Neuronal stem cell (in vitro differentiated cells): ENCODE measurements at regions not wholly inside any gene's neighbourhood (a gene's known extent, or its start where the extent isn't known, plus 50 kb on each side); places are given as distances from the start of the nearest gene placed in this dataset.
A peak's percentile ranks its signal among the peaks of the same experiment; 100 is the strongest.

Experiments used
- DNase-seq: peaks from one replicate; pipeline ENCODE4 v3.0.0-alpha.2; 2013; ENCODE audit warnings: low spot score
- H2AFZ ChIP-seq: one replicate; pipeline ENCODE4 v1.6.1; 2013; ENCODE audit warnings: mild to moderate bottlenecking, low read length, inconsistent platforms
- H2AK5ac ChIP-seq: 2 replicates; pipeline ENCODE4 v1.6.1; 2013; ENCODE audit warnings: low read depth, mild to moderate bottlenecking, inconsistent platforms, low read length, moderate library complexity, mixed read lengths
- H2BK120ac ChIP-seq: 2 replicates; pipeline ENCODE4 v1.6.1; 2013; ENCODE audit warnings: low read depth, mild to moderate bottlenecking, inconsistent platforms, low read length, moderate library complexity, mixed read lengths
- H2BK12ac ChIP-seq: one replicate; pipeline ENCODE4 v1.6.1; 2013; ENCODE audit warnings: low read length, inconsistent platforms
- H2BK15ac ChIP-seq: 2 replicates; pipeline ENCODE4 v1.6.1; 2013; ENCODE audit warnings: mild to moderate bottlenecking, low read length, inconsistent platforms, mixed read lengths
- H2BK5ac ChIP-seq: one replicate; pipeline ENCODE4 v1.6.1; 2013; ENCODE audit warnings: inconsistent platforms, mild to moderate bottlenecking, low read length, moderate library complexity
- H3K14ac ChIP-seq: one replicate; pipeline ENCODE4 v1.6.1; 2013; ENCODE audit warnings: low read length, inconsistent platforms
- H3K18ac ChIP-seq: 2 replicates; pipeline ENCODE4 v1.6.1; 2013; ENCODE audit warnings: low read length, inconsistent platforms
- H3K23ac ChIP-seq: 2 replicates; pipeline ENCODE4 v1.6.1; 2013; ENCODE audit warnings: low read depth, mild to moderate bottlenecking, mixed read lengths, low read length, inconsistent platforms; ENCODE audit not compliant: poor library complexity
- H3K27ac ChIP-seq: replicated peaks from 3 replicates; pipeline ENCODE4 v1.5.1; 2013; ENCODE audit warnings: low read length, inconsistent platforms
- H3K27me3 ChIP-seq, 3 experiments: 2 replicates each; pipeline ENCODE4 v1.6.1; 2013; ENCODE audit warnings: low read length in 3 of 3, mild to moderate bottlenecking in 2 of 3, inconsistent platforms in 1 of 3, low read depth in 1 of 3, mixed read lengths in 1 of 3, moderate library complexity in 1 of 3; ENCODE audit not compliant: control insufficient read depth in 3 of 3, insufficient read depth in 3 of 3
- H3K36me3 ChIP-seq, 2 donors: replicated peaks in 1 of 2; 2 replicates each; pipeline ENCODE4 v1.6.1; 2013; ENCODE audit warnings: low read length in 2 of 2; ENCODE audit not compliant: control insufficient read depth in 2 of 2, insufficient read depth in 2 of 2
- H3K4ac ChIP-seq: 2 replicates; pipeline ENCODE4 v1.6.1; 2013; ENCODE audit warnings: inconsistent platforms, mild to moderate bottlenecking, low read length, moderate library complexity
- H3K4me1 ChIP-seq, 2 donors: 1 replicate in 1 of 2; 2 replicates in 1 of 2; pipeline ENCODE4 v1.6.1; 2013; ENCODE audit warnings: low read length in 2 of 2, low read depth in 1 of 2; ENCODE audit not compliant: control insufficient read depth in 2 of 2, insufficient read depth in 1 of 2
- H3K4me2 ChIP-seq: one replicate; pipeline ENCODE4 v1.6.1; 2013; ENCODE audit warnings: mild to moderate bottlenecking, low read length, inconsistent platforms; ENCODE audit not compliant: insufficient read depth, poor library complexity, severe bottlenecking
- H3K4me3 ChIP-seq, 2 donors: 2 replicates each; pipeline ENCODE4 v1.5.1; 2013; ENCODE audit warnings: low read length in 2 of 2, mild to moderate bottlenecking in 2 of 2, inconsistent platforms in 1 of 2, moderate library complexity in 1 of 2
- H3K79me1 ChIP-seq: one replicate; pipeline ENCODE4 v1.6.1; 2013; ENCODE audit warnings: low read depth, mild to moderate bottlenecking, inconsistent platforms, low read length, moderate library complexity
- H3K9ac ChIP-seq: one replicate; pipeline ENCODE4 v1.6.1; 2013; ENCODE audit warnings: mild to moderate bottlenecking, low read depth, low read length, inconsistent platforms; ENCODE audit not compliant: poor library complexity
- H3K9me3 ChIP-seq, 2 donors: replicated peaks in 1 of 2; 2 replicates each; pipeline versions ENCODE3 to v1.6.1; 2013; ENCODE audit warnings: low read length in 2 of 2, mild to moderate bottlenecking in 2 of 2, inconsistent platforms in 1 of 2, low read depth in 1 of 2, mixed read lengths in 1 of 2, moderate library complexity in 1 of 2; ENCODE audit not compliant: control insufficient read depth in 2 of 2, insufficient read depth in 1 of 2
- H4K8ac ChIP-seq: one replicate; pipeline ENCODE4 v1.6.1; 2013; ENCODE audit warnings: low read depth, mild to moderate bottlenecking, inconsistent platforms, low read length, moderate library complexity
- H4K91ac ChIP-seq: one replicate; pipeline ENCODE4 v1.6.1; 2013; ENCODE audit warnings: low read length, low read depth, mild to moderate bottlenecking, inconsistent platforms; ENCODE audit not compliant: poor library complexity
- WGBS, 2 donors: extraction: QIAGEN DNeasy Blood & Tissue Kit; methylation state at CpG; one replicate each; pipeline ENCODE4 v1.1.7; 2013; ENCODE audit warnings: missing lambda C conversion rate in 2 of 2, mixed read lengths in 1 of 2; ENCODE audit not compliant: insufficient read length in 2 of 2, insufficient replicate concordance in 1 of 2; ENCODE audit errors: extremely low coverage in 2 of 2; 5-methylcytosine and 5-hydroxymethylcytosine counted together

DNA sequence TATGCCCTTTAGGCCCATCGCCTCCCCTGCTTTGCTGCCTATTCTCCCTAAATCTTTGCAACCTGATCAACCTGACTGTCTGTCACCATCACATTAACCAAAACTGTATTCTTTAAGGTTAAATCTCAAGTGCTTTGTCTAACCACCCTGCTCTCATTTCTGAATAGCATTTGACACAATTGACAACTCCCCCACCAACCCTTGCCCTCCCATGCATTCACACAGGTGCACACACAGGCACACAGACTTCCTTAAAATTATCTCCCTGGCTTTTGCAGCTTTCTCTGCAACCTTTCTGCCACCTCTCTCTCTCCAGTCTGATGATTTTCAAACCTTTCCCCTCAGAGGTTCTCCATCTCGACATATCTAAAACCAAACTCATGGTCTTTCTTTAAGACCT lies 64.6 kb upstream of the ST8SIA3 start:
- no peak overlapping the region for H2AFZ ChIP-seq
- H3K27ac ChIP-seq: no peak overlapping the region
- no peak for DNase-seq
- no peaks in the 10 kb centered on the region for H3K36me3 ChIP-seq
- no peak overlapping the region for H2BK12ac ChIP-seq
- H2BK15ac ChIP-seq: no peak overlapping the region
- H3K9me3 ChIP-seq: peaks cover 0 to 2% of the 10 kb centered on the region in 2 donors
- no peak overlapping the region for H3K4ac ChIP-seq
- no peaks in the 10 kb centered on the region for H3K27me3 ChIP-seq
- H2BK120ac ChIP-seq: no peak overlapping the region
- H3K4me1 ChIP-seq: no peaks in the 10 kb centered on the region
- H3K23ac ChIP-seq: no peak overlapping the region
- no peak overlapping the region for H3K9ac ChIP-seq
- H4K8ac ChIP-seq: no peak overlapping the region
- H3K4me2 ChIP-seq: no peak overlapping the region
- no CpG with 5 or more reads among the region's 2 CpGs for WGBS, 2 donors
- no peak overlapping the region for H3K18ac ChIP-seq
- H4K91ac ChIP-seq: no peak overlapping the region
- no peak overlapping the region for H2AK5ac ChIP-seq
- no peaks in the 10 kb centered on the region for H3K79me1 ChIP-seq
- no peak overlapping the region for H3K14ac ChIP-seq
- no peak overlapping the region for H2BK5ac ChIP-seq
- H3K4me3 ChIP-seq: no peak overlapping the region

GRCh38 chr18:57294547-57294946 lies 57.8 kb upstream of the ST8SIA3 start:
- Histone ChIP-seq H3K23ac (no peak overlapping the region), H2BK5ac (no peak overlapping the region), H2BK15ac (no peak overlapping the region), H3K27ac (no peak overlapping the region), H3K9ac (peak overlapping the region; percentile 25), H2AFZ (no peak overlapping the region), H3K18ac (no peak overlapping the region), H2BK120ac (no peak overlapping the region), H2BK12ac (no peak overlapping the region), H4K8ac (no peak overlapping the region), H2AK5ac (no peak overlapping the region), H3K79me1 (no peaks in the 10 kb centered on the region), H3K14ac (no peak overlapping the region), H3K4ac (no peak overlapping the region), H3K36me3 (no peaks in the 10 kb centered on the region), H3K4me1 (no peaks in the 10 kb centered on the region), H4K91ac (no peak overlapping the region), H3K27me3 (no peaks in the 10 kb centered on the region), H3K9me3 (no peaks in the 10 kb centered on the region), H3K4me2 (no peak overlapping the region), H3K4me3 (no peak overlapping the region)
- no peak for DNase-seq
- no CpG with 5 or more reads among the region's 2 CpGs for WGBS, 2 donors

- Histone ChIP-seq H3K4me2 (no peak overlapping the region), H2BK5ac (no peak overlapping the region), H4K91ac (no peak overlapping the region), H2AFZ (no peak overlapping the region), H3K27ac (no peak overlapping the region), H3K79me1 (no peaks in the 10 kb centered on the region), H3K9me3 (no peaks in the 10 kb centered on the region), H2BK120ac (no peak overlapping the region), H2BK12ac (no peak overlapping the region), H3K14ac (no peak overlapping the region), H3K18ac (no peak overlapping the region), H4K8ac (no peak overlapping the region), H2AK5ac (no peak overlapping the region), H3K23ac (no peak overlapping the region), H3K4me3 (no peak overlapping the region), H3K36me3 (no peaks in the 10 kb centered on the region), H3K27me3 (no peaks in the 10 kb centered on the region), H3K4me1 (no peaks in the 10 kb centered on the region), H2BK15ac (no peak overlapping the region), H3K4ac (no peak overlapping the region), H3K9ac (no peak overlapping the region)
- DNase-seq: no peak
Measured at GRCh38 chr18:57296336-57296735, 56.0 kb upstream of the ST8SIA3 start.

- H3K4me3 ChIP-seq: no peak overlapping the region
- no peak overlapping the region for H3K18ac ChIP-seq
- H4K91ac ChIP-seq: no peak overlapping the region
- no peak overlapping the region for H3K4ac ChIP-seq
- peaks cover 0 to 2% (median 0%) of the 10 kb centered on the region in 3 experiments for H3K27me3 ChIP-seq
- peak overlapping the region; percentile 27 for H3K14ac ChIP-seq
- no peak for DNase-seq
- H3K79me1 ChIP-seq: no peaks in the 10 kb centered on the region
- no peak overlapping the region for H2AFZ ChIP-seq
- H3K9ac ChIP-seq: peak overlapping the region; percentile 7
- no peak overlapping the region for H2BK120ac ChIP-seq
- no peak overlapping the region for H2AK5ac ChIP-seq
- H3K4me1 ChIP-seq: peaks cover 3% of the 10 kb centered on the region in 2 donors
- no peak overlapping the region for H2BK15ac ChIP-seq
- H2BK12ac ChIP-seq: no peak overlapping the region
- H3K27ac ChIP-seq: no peak overlapping the region
- H2BK5ac ChIP-seq: no peak overlapping the region
- no peaks in the 10 kb centered on the region for H3K9me3 ChIP-seq
- no CpG with 5 or more reads among the region's 7 CpGs for WGBS, 2 donors
- no peak overlapping the region for H4K8ac ChIP-seq
- no peaks in the 10 kb centered on the region for H3K36me3 ChIP-seq
- no peak overlapping the region for H3K4me2 ChIP-seq
- H3K23ac ChIP-seq: no peak overlapping the region
Measured at GRCh38 chr18:57297306-57297705, 55.1 kb upstream of the ST8SIA3 start.
